Rectal smooth muscle tissue (tissue), 1 donor: ENCODE measurements at regions not wholly inside any gene's neighbourhood (a gene's known extent, or its start where the extent isn't known, plus 50 kb on each side); places are given as distances from the start of the nearest gene placed in this dataset.

Experiments
- H3K27ac ChIP-seq: one replicate; pipeline ENCODE4 v1.7.0; 2013; ENCODE audit warnings: low read depth, low read length, inconsistent platforms
- H3K27me3 ChIP-seq: one replicate; pipeline ENCODE4 v1.7.0; 2013; ENCODE audit warnings: low read length; ENCODE audit not compliant: control insufficient read depth, insufficient read depth
- H3K36me3 ChIP-seq: one replicate; pipeline ENCODE4 v1.7.0; 2013; ENCODE audit warnings: low read length; ENCODE audit not compliant: control insufficient read depth, insufficient read depth
- H3K4me1 ChIP-seq: one replicate; pipeline ENCODE4 v1.7.0; 2013; ENCODE audit warnings: low read length; ENCODE audit not compliant: control insufficient read depth, insufficient read depth
- H3K4me3 ChIP-seq: one replicate; pipeline ENCODE4 v1.7.0; 2013; ENCODE audit warnings: low read length
- H3K9ac ChIP-seq: one replicate; pipeline ENCODE4 v1.7.0; 2013; ENCODE audit warnings: low read length

GRCh38 chr10:118246332-118247295, 95.5 kb downstream of the FAM204A start:
- Histone ChIP-seq H3K9ac (no peak overlapping the region), H3K27me3 (peaks cover 3% of the 10 kb centered on the region), H3K27ac (no peak overlapping the region), H3K4me3 (no peak overlapping the region), H3K4me1 (no peaks in the 10 kb centered on the region), H3K36me3 (no peaks in the 10 kb centered on the region)

GRCh38 chr10:118243907-118244306, 98.2 kb downstream of the FAM204A start:
- no peak overlapping the region for H3K4me3 ChIP-seq
- no peak overlapping the region for H3K9ac ChIP-seq
- H3K4me1 ChIP-seq: no peaks in the 10 kb centered on the region
- no peaks in the 10 kb centered on the region for H3K36me3 ChIP-seq
- H3K27ac ChIP-seq: no peak overlapping the region
- H3K27me3 ChIP-seq: peaks cover 3% of the 10 kb centered on the region

GRCh38 chr10:118241229-118242137, 100.6 kb downstream of the FAM204A start:
- H3K36me3 ChIP-seq: no peaks in the 10 kb centered on the region
- no peak overlapping the region for H3K4me3 ChIP-seq
- H3K4me1 ChIP-seq: no peaks in the 10 kb centered on the region
- peaks cover 3% of the 10 kb centered on the region for H3K27me3 ChIP-seq
- H3K27ac ChIP-seq: no peak overlapping the region
- no peak overlapping the region for H3K9ac ChIP-seq

GRCh38 chr10:118239236-118239630, 102.9 kb downstream of the FAM204A start:
- no peaks in the 10 kb centered on the region for H3K27me3 ChIP-seq

GRCh38 chr10:118238573-118239235, 103.4 kb downstream of the FAM204A start:
- no peaks in the 10 kb centered on the region for H3K27me3 ChIP-seq
- no peaks in the 10 kb centered on the region for H3K36me3 ChIP-seq
- no peak overlapping the region for H3K27ac ChIP-seq
- no peak overlapping the region for H3K9ac ChIP-seq
- no peak overlapping the region for H3K4me3 ChIP-seq
- no peaks in the 10 kb centered on the region for H3K4me1 ChIP-seq

More at GRCh38 chr10:118239236-118239630, 102.9 kb downstream of the FAM204A start:
- no peaks in the 10 kb centered on the region for H3K4me1 ChIP-seq
- no peak overlapping the region for H3K9ac ChIP-seq
- no peaks in the 10 kb centered on the region for H3K36me3 ChIP-seq
- no peak overlapping the region for H3K4me3 ChIP-seq
- no peak overlapping the region for H3K27ac ChIP-seq

GRCh38 chr10:118237930-118238329, 104.2 kb downstream of the FAM204A start:
- no peaks in the 10 kb centered on the region for H3K36me3 ChIP-seq
- H3K27me3 ChIP-seq: no peaks in the 10 kb centered on the region
- H3K4me1 ChIP-seq: no peaks in the 10 kb centered on the region
- no peak overlapping the region for H3K9ac ChIP-seq
- no peak overlapping the region for H3K4me3 ChIP-seq
- no peak overlapping the region for H3K27ac ChIP-seq

GRCh38 chr10:118234683-118235082, 107.4 kb downstream of the FAM204A start:
- Histone ChIP-seq H3K9ac (no peak overlapping the region), H3K4me3 (no peak overlapping the region), H3K27me3 (no peaks in the 10 kb centered on the region), H3K4me1 (no peaks in the 10 kb centered on the region), H3K36me3 (no peaks in the 10 kb centered on the region), H3K27ac (no peak overlapping the region)

- Histone ChIP-seq H3K9ac (no peak overlapping the region), H3K4me1 (no peaks in the 10 kb centered on the region), H3K36me3 (no peaks in the 10 kb centered on the region), H3K27me3 (no peaks in the 10 kb centered on the region), H3K4me3 (no peak overlapping the region), H3K27ac (no peak overlapping the region)
Observed at GRCh38 chr10:118220346-118220850, 121.7 kb downstream of the FAM204A start.

- Histone ChIP-seq H3K27me3 (no peaks in the 10 kb centered on the region), H3K36me3 (no peaks in the 10 kb centered on the region), H3K9ac (no peak overlapping the region), H3K27ac (no peak overlapping the region), H3K4me3 (no peak overlapping the region), H3K4me1 (no peaks in the 10 kb centered on the region)
Observed at GRCh38 chr10:118218562-118218961, 123.6 kb downstream of the FAM204A start.

GRCh38 chr10:118216571-118217170, 125.5 kb downstream of the FAM204A start:
- Histone ChIP-seq H3K9ac (no peak overlapping the region), H3K27ac (no peak overlapping the region), H3K27me3 (no peaks in the 10 kb centered on the region), H3K4me1 (no peaks in the 10 kb centered on the region), H3K4me3 (no peak overlapping the region), H3K36me3 (no peaks in the 10 kb centered on the region)

- no peaks in the 10 kb centered on the region for H3K36me3 ChIP-seq
- H3K27ac ChIP-seq: no peak overlapping the region
- H3K4me1 ChIP-seq: no peaks in the 10 kb centered on the region
- H3K4me3 ChIP-seq: no peak overlapping the region
- H3K27me3 ChIP-seq: no peaks in the 10 kb centered on the region
- H3K9ac ChIP-seq: no peak overlapping the region
Observed at GRCh38 chr10:118216020-118216419, 126.1 kb downstream of the FAM204A start.
